ENCODE measurements at regions not wholly inside any gene's neighbourhood (a gene's known extent, or its start where the extent isn't known, plus 50 kb on each side); places are given as distances from the start of the nearest gene placed in this dataset.

GRCh38 chr4:4666187-4666586 is 124.3 kb upstream of the STX18 start:
- no peak for DNase-seq

GRCh38 chr4:4664234-4664633 is 122.4 kb upstream of the STX18 start:
- Histone ChIP-seq H3K36me3 (no peaks in the 10 kb centered on the region), H3K9me3 (no peaks in the 10 kb centered on the region), H3K27me3 (no peaks in the 10 kb centered on the region), H3K4me3 (ENCODE audit: low read depth, low read length) (no peak overlapping the region), H3K4me1 (peaks cover 3% of the 10 kb centered on the region; the same call in 1 of the 2 replicates)
- TF ChIP-seq CTCF (IDR thresholded peaks at IDR 0.05; ENCODE audit: low read depth, low read length), result no peak
- no peak for DNase-seq

More at GRCh38 chr4:4666187-4666586, 124.3 kb upstream of the STX18 start:
- no peak overlapping the region for H3K4me3 ChIP-seq (ENCODE audit: low read depth, low read length)
- no peak for TF ChIP-seq CTCF (IDR thresholded peaks at IDR 0.05; ENCODE audit: low read depth, low read length)
- no peaks in the 10 kb centered on the region for H3K36me3 ChIP-seq
- H3K4me1 ChIP-seq, result peaks cover 3% of the 10 kb centered on the region; the same call in 1 of the 2 replicates
- H3K27me3 ChIP-seq, result no peaks in the 10 kb centered on the region
- H3K9me3 ChIP-seq, result no peaks in the 10 kb centered on the region

GRCh38 chr4:4663028-4663427 is 121.2 kb upstream of the STX18 start:
- TF ChIP-seq CTCF (IDR thresholded peaks at IDR 0.05; ENCODE audit: low read depth, low read length), result no peak
- H3K4me3 ChIP-seq (ENCODE audit: low read depth, low read length), result no peak overlapping the region
- H3K4me1 ChIP-seq, result peaks cover 3% of the 10 kb centered on the region; the same call in 1 of the 2 replicates
- no peaks in the 10 kb centered on the region for H3K27me3 ChIP-seq
- no peaks in the 10 kb centered on the region for H3K9me3 ChIP-seq
- no peak for DNase-seq
- H3K36me3 ChIP-seq, result no peaks in the 10 kb centered on the region

GRCh38 chr4:4662230-4662629 is 120.4 kb upstream of the STX18 start:
- no peaks in the 10 kb centered on the region for H3K27me3 ChIP-seq

GRCh38 chr4:4659871-4660651 is 118.2 kb upstream of the STX18 start:
- H3K4me3 ChIP-seq (ENCODE audit: low read depth, low read length), result no peak overlapping the region
- DNase-seq, result no peak
- no peaks in the 10 kb centered on the region for H3K4me1 ChIP-seq
- no peak for TF ChIP-seq CTCF (IDR thresholded peaks at IDR 0.05; ENCODE audit: low read depth, low read length)
- no peaks in the 10 kb centered on the region for H3K9me3 ChIP-seq
- no peaks in the 10 kb centered on the region for H3K36me3 ChIP-seq
- H3K27me3 ChIP-seq, result no peaks in the 10 kb centered on the region

More at GRCh38 chr4:4662230-4662629, 120.4 kb upstream of the STX18 start:
- H3K9me3 ChIP-seq, result no peaks in the 10 kb centered on the region
- H3K4me1 ChIP-seq, result peaks cover 3% of the 10 kb centered on the region; the same call in 1 of the 2 replicates
- no peaks in the 10 kb centered on the region for H3K36me3 ChIP-seq
- TF ChIP-seq CTCF (IDR thresholded peaks at IDR 0.05; ENCODE audit: low read depth, low read length), result no peak
- DNase-seq, result no peak
- no peak overlapping the region for H3K4me3 ChIP-seq (ENCODE audit: low read depth, low read length)

- no peaks in the 10 kb centered on the region for H3K9me3 ChIP-seq
- no peak overlapping the region for H3K4me3 ChIP-seq (ENCODE audit: low read depth, low read length)
- TF ChIP-seq CTCF (IDR thresholded peaks at IDR 0.05; ENCODE audit: low read depth, low read length), result no peak
- no peaks in the 10 kb centered on the region for H3K4me1 ChIP-seq
- no peaks in the 10 kb centered on the region for H3K36me3 ChIP-seq
- DNase-seq, result no peak
- H3K27me3 ChIP-seq, result no peaks in the 10 kb centered on the region
These were observed 116.2 kb upstream of the STX18 start for GRCh38 chr4:4658052-4658451.
